Adrenal gland (tissue), 9 donors: ENCODE measurements at regions not wholly inside any gene's neighbourhood (a gene's known extent, or its start where the extent isn't known, plus 50 kb on each side); places are given as distances from the start of the nearest gene placed in this dataset.

Source experiments
- DNase-seq, 7 donors: peaks; one replicate each; pipeline ENCODE4 v3.0.0-alpha.2; 2019 to 2020
- H3K27ac ChIP-seq, 5 donors: fragments of 200-600 bp; sonication (generic) in 4 of 5; 1 replicate in 3 of 5; 2 replicates in 2 of 5; pipeline versions ENCODE4 v1.5.1 to v1.8.0; 2016 to 2020; ENCODE audit warnings: mild to moderate bottlenecking in 1 of 5
- H3K27me3 ChIP-seq: fragments of 200-600 bp; 2 replicates; pipeline ENCODE4 v1.8.0; 2021
- H3K36me3 ChIP-seq, 2 donors: fragments of 200-600 bp; replicated peaks in 1 of 2; 1 replicate in 1 of 2; 2 replicates in 1 of 2; pipeline versions ENCODE4 v1.5.1 to v1.8.0; 2018 to 2022
- H3K4me1 ChIP-seq, 2 donors: fragments of 200-600 bp; replicated peaks in 1 of 2; 1 replicate in 1 of 2; 2 replicates in 1 of 2; pipeline versions ENCODE4 v1.5.1 to v1.8.0; 2018 to 2021
- H3K4me3 ChIP-seq, 4 donors: fragments of 200-600 bp; sonication (generic) in 3 of 4; one replicate each; pipeline ENCODE4 v1.5.1; 2016 to 2018
- H3K9me3 ChIP-seq, 3 donors: fragments of 200-600 bp; sonication (generic) in 1 of 3; replicated peaks in 1 of 3; 1 replicate in 2 of 3; 2 replicates in 1 of 3; pipeline versions ENCODE4 v1.5.1 to v1.8.0; 2016 to 2021
- POLR2A ChIP-seq, 2 donors: fragments of 450-650 bp; IDR thresholded peaks; one replicate each; pipeline ENCODE4 v1.6.1; 2017; ENCODE audit warnings: antibody characterized with exemption in 2 of 2, mild to moderate bottlenecking in 2 of 2, moderate library complexity in 1 of 2
- WGBS, 4 donors: extraction: QIAGEN DNeasy Blood & Tissue Kit in 2 of 4; methylation state at CpG; one replicate each; pipeline versions ENCODE4 v1.1.5 to v1.1.7; 2013 to 2017; 5-methylcytosine and 5-hydroxymethylcytosine counted together
- intact Hi-C, 2 donors: fragments of 100-400 bp; cut with DNase I; formaldehyde crosslinking; loops; one replicate each; pipeline versions ENCODE4 v1.14.1 to v1.15.0; 2022 to 2023
- TF ChIP-seq, protein P1 (sequence below), 6 experiments: fragments of 450-650 bp in 4 of 6; fragments of 200-600 bp in 2 of 6; sonication (generic) in 1 of 6; IDR thresholded peaks; 1 replicate in 5 of 6; 2 replicates in 1 of 6; pipeline versions ENCODE4 v1.5.1 to v1.8.0; 2016 to 2021; ENCODE audit warnings: antibody characterized with exemption in 6 of 6, mild to moderate bottlenecking in 2 of 6, moderate library complexity in 1 of 6
- donor health status: healthy with polysubstance abuse.
- donor health status: Bipolar disorder and iron deficiency.
- donor health status: DM: yes; HTN: yes; CAD: no.
- donor health status: DM: no; HTN: no; CAD: no.
- donor health status: DM: no; HTN: no; CAD: no.

- no peak for DNase-seq
- H3K4me3 ChIP-seq = no peak overlapping the region
- no peaks in the 10 kb centered on the region for H3K9me3 ChIP-seq
- H3K27ac ChIP-seq = no peak overlapping the region
- no peaks in the 10 kb centered on the region for H3K36me3 ChIP-seq
- WGBS, 4 donors = 33 to 43% (median 39%) methylated on average over 8 of the region's 8 CpGs
- TF ChIP-seq, protein P1, sequence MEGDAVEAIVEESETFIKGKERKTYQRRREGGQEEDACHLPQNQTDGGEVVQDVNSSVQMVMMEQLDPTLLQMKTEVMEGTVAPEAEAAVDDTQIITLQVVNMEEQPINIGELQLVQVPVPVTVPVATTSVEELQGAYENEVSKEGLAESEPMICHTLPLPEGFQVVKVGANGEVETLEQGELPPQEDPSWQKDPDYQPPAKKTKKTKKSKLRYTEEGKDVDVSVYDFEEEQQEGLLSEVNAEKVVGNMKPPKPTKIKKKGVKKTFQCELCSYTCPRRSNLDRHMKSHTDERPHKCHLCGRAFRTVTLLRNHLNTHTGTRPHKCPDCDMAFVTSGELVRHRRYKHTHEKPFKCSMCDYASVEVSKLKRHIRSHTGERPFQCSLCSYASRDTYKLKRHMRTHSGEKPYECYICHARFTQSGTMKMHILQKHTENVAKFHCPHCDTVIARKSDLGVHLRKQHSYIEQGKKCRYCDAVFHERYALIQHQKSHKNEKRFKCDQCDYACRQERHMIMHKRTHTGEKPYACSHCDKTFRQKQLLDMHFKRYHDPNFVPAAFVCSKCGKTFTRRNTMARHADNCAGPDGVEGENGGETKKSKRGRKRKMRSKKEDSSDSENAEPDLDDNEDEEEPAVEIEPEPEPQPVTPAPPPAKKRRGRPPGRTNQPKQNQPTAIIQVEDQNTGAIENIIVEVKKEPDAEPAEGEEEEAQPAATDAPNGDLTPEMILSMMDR (IDR thresholded peaks at IDR 0.05) = peak in 5 of 6 experiments; percentile 40 to 64 (median 54)
- TF ChIP-seq POLR2A (IDR thresholded peaks at IDR 0.05) = no peak
- intact Hi-C loops = no loop called here
- no peaks in the 10 kb centered on the region for H3K27me3 ChIP-seq
- peaks cover 6 to 14% of the 10 kb centered on the region in 2 donors for H3K4me1 ChIP-seq
These were observed 1201.4 kb upstream of the C9orf72 start for GRCh38 chr9:28774433-28775235.

- Histone ChIP-seq H3K9me3 (no peaks in the 10 kb centered on the region), H3K27me3 (no peaks in the 10 kb centered on the region), H3K27ac (no peak overlapping the region), H3K4me1 (peaks cover 6 to 14% of the 10 kb centered on the region in 2 donors), H3K4me3 (no peak overlapping the region), H3K36me3 (no peaks in the 10 kb centered on the region)
- no peak for DNase-seq
- intact Hi-C loops = no loop called here
- TF ChIP-seq POLR2A (IDR thresholded peaks at IDR 0.05) = no peak
- TF ChIP-seq, protein P1 (IDR thresholded peaks at IDR 0.05) = no peak
These were observed 1206.0 kb upstream of the C9orf72 start for GRCh38 chr9:28779243-28779642.

GRCh38 chr9:28781481-28781880, 1208.2 kb upstream of the C9orf72 start:
- Histone ChIP-seq H3K36me3 (no peaks in the 10 kb centered on the region), H3K4me1 (peaks cover 6 to 14% of the 10 kb centered on the region in 2 donors), H3K27ac (no peak overlapping the region), H3K27me3 (no peaks in the 10 kb centered on the region), H3K4me3 (no peak overlapping the region), H3K9me3 (no peaks in the 10 kb centered on the region)
- no peak for DNase-seq
- intact Hi-C loops = no loop called here
- no peak for TF ChIP-seq POLR2A (IDR thresholded peaks at IDR 0.05)
- TF ChIP-seq, protein P1 (IDR thresholded peaks at IDR 0.05) = no peak

DNA sequence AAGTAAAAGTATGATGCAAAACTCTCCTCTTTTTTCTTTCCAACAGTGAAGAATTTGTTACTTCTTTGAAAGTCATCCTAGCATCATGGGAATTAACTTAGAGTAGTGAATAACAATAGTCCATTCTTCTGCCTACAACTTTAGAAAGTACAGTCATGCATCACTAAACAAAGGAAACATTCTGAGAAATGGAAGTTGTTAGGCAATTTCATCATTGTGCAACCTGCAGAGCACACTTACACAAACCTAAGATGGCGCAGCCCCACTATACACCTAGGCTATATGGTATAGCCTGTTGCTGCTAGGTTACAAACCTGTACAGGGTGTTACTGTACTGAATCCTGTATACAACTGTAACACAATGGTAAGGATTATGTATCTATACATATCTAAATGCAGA, 1209.3 kb upstream of the C9orf72 start:
- Histone ChIP-seq H3K36me3 (no peaks in the 10 kb centered on the region), H3K27me3 (no peaks in the 10 kb centered on the region), H3K9me3 (no peaks in the 10 kb centered on the region), H3K4me1 (peaks cover 6 to 14% of the 10 kb centered on the region in 2 donors), H3K27ac (no peak overlapping the region), H3K4me3 (no peak overlapping the region)
- WGBS, 4 donors = 83 to 93% (median 87%) methylated on average over 1 of the region's 1 CpG
- no peak for TF ChIP-seq POLR2A (IDR thresholded peaks at IDR 0.05)
- TF ChIP-seq, protein P1 (IDR thresholded peaks at IDR 0.05) = no peak
- intact Hi-C loops = no loop called here
- DNase-seq = no peak
